ENCODE measurements at regions not wholly inside any gene's neighbourhood (a gene's known extent, or its start where the extent isn't known, plus 50 kb on each side); places are given as distances from the start of the nearest gene placed in this dataset.
"Not testable (repeated sequence)": the region's sequence is repeated elsewhere in the genome, so short reads cannot be mapped to it uniquely, and the experiment has no call there.

GRCh38 chr9:64070611-64071357 lies 1214.2 kb downstream of the FOXD4L5 start:
- H3K27ac Mint-ChIP-seq; H3K4me3 Mint-ChIP-seq; H3K4me2 ChIP-seq (replicated peaks; ENCODE audit: low read depth, low read length, poor library complexity, severe bottlenecking); DNase-seq; ATAC-seq (ENCODE audit: low read depth); H4K20me1 ChIP-seq (ENCODE audit: control insufficient read depth, insufficient read depth, low read length, poor library complexity, severe bottlenecking); H3K4me1 Mint-ChIP-seq; H3K4me3 ChIP-seq (ENCODE audit: control extremely low read depth in 1 of 5, extremely low read depth in 1 of 5, insufficient read depth in 1 of 5, low read depth in 2 of 5, low read length in 4 of 5); H3K36me3 ChIP-seq (replicated peaks in 1 of 2; ENCODE audit: control extremely low read depth in 1 of 2, control insufficient read depth in 1 of 2, extremely low read depth in 1 of 2, insufficient read depth in 2 of 2, low read length in 1 of 2); H2AFZ ChIP-seq (ENCODE audit: insufficient read depth, low read depth, low read length, poor library complexity, severe bottlenecking); H3K9ac ChIP-seq (ENCODE audit: low read length); intact Hi-C loops (cut with micrococcal nuclease); H3K27me3 Mint-ChIP-seq; H3K79me2 ChIP-seq (ENCODE audit: control insufficient read depth, insufficient read depth, low read length); CTCF ChIA-PET; H3K27ac ChIP-seq (ENCODE audit: low read length in 2 of 2); H3K27me3 ChIP-seq (replicated peaks in 1 of 4; ENCODE audit: control extremely low read depth in 1 of 4, control insufficient read depth in 3 of 4, insufficient read depth in 4 of 4, low read length in 3 of 4); POLR2A ChIA-PET; H3K9me3 Mint-ChIP-seq (ENCODE audit: insufficient read depth); H3K4me1 ChIP-seq (ENCODE audit: control insufficient read depth in 2 of 2, insufficient read depth in 2 of 2, low read length in 2 of 2): not testable (repeated sequence)
- peaks cover 0 to 31% (median 0%) of the 10 kb centered on the region in 3 donors for H3K9me3 ChIP-seq (ENCODE audit: control extremely low read depth in 1 of 3, control insufficient read depth in 2 of 3, insufficient read depth in 1 of 3, low read length in 2 of 3)
- 76% methylated on average over 29 of the region's 39 CpGs for WGBS (ENCODE audit: insufficient coverage)

- ATAC-seq (ENCODE audit: low read depth); H3K9me3 Mint-ChIP-seq (ENCODE audit: insufficient read depth); DNase-seq; intact Hi-C loops (cut with micrococcal nuclease); H3K4me2 ChIP-seq (replicated peaks; ENCODE audit: low read depth, low read length, poor library complexity, severe bottlenecking); H3K36me3 ChIP-seq (replicated peaks in 1 of 2; ENCODE audit: control extremely low read depth in 1 of 2, control insufficient read depth in 1 of 2, extremely low read depth in 1 of 2, insufficient read depth in 2 of 2, low read length in 1 of 2); H3K4me1 Mint-ChIP-seq; H3K4me1 ChIP-seq (ENCODE audit: control insufficient read depth in 2 of 2, insufficient read depth in 2 of 2, low read length in 2 of 2); CTCF ChIA-PET; H3K9ac ChIP-seq (ENCODE audit: low read length); H3K27me3 ChIP-seq (replicated peaks in 1 of 4; ENCODE audit: control extremely low read depth in 1 of 4, control insufficient read depth in 3 of 4, insufficient read depth in 4 of 4, low read length in 3 of 4); POLR2A ChIA-PET; H3K4me3 ChIP-seq (ENCODE audit: control extremely low read depth in 1 of 5, extremely low read depth in 1 of 5, insufficient read depth in 1 of 5, low read depth in 2 of 5, low read length in 4 of 5); H2AFZ ChIP-seq (ENCODE audit: insufficient read depth, low read depth, low read length, poor library complexity, severe bottlenecking); H3K27me3 Mint-ChIP-seq; H3K27ac Mint-ChIP-seq; H3K79me2 ChIP-seq (ENCODE audit: control insufficient read depth, insufficient read depth, low read length); H4K20me1 ChIP-seq (ENCODE audit: control insufficient read depth, insufficient read depth, low read length, poor library complexity, severe bottlenecking); H3K27ac ChIP-seq (ENCODE audit: low read length in 2 of 2); H3K4me3 Mint-ChIP-seq: not testable (repeated sequence)
- H3K9me3 ChIP-seq (ENCODE audit: control extremely low read depth in 1 of 3, control insufficient read depth in 2 of 3, insufficient read depth in 1 of 3, low read length in 2 of 3) = peaks cover 0 to 31% (median 0%) of the 10 kb centered on the region in 3 donors
- WGBS (ENCODE audit: insufficient coverage) = 91% methylated on average over 13 of the region's 13 CpGs
Measured at GRCh38 chr9:64070083-64070482, 1214.9 kb downstream of the FOXD4L5 start.

Data from B cell (primary cell).